ENCODE measurements at regions not wholly inside any gene's neighbourhood (a gene's known extent, or its start where the extent isn't known, plus 50 kb on each side); places are given as distances from the start of the nearest gene placed in this dataset.

DNA sequence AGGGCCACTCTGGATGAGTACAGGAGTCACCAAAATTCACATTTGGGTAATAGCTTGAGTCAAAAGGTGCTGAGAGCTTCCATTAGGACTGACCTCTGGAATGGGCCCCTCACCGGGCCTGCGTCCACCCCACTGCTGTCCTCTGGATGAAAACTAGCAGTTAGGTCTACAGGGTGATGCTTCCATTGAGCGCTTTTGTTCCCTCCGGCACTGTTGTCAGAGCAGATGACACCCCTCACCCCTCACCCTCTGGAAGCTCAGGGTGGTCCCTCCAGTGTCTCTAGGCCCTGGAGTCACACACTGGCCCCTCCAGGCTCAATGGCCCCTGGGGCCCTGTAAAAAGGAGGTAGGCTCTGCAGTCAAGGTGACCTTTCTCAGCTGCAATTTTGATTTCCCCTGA, 187.8 kb upstream of the GPR12 start:
- H3K27ac ChIP-seq, result no peak overlapping the region
- no peak for TF ChIP-seq ZFX (IDR thresholded peaks at IDR 0.05; ENCODE audit: borderline replicate concordance)
- TF ChIP-seq, protein P1, sequence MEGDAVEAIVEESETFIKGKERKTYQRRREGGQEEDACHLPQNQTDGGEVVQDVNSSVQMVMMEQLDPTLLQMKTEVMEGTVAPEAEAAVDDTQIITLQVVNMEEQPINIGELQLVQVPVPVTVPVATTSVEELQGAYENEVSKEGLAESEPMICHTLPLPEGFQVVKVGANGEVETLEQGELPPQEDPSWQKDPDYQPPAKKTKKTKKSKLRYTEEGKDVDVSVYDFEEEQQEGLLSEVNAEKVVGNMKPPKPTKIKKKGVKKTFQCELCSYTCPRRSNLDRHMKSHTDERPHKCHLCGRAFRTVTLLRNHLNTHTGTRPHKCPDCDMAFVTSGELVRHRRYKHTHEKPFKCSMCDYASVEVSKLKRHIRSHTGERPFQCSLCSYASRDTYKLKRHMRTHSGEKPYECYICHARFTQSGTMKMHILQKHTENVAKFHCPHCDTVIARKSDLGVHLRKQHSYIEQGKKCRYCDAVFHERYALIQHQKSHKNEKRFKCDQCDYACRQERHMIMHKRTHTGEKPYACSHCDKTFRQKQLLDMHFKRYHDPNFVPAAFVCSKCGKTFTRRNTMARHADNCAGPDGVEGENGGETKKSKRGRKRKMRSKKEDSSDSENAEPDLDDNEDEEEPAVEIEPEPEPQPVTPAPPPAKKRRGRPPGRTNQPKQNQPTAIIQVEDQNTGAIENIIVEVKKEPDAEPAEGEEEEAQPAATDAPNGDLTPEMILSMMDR (IDR thresholded peaks at IDR 0.05), result no peak

DNA sequence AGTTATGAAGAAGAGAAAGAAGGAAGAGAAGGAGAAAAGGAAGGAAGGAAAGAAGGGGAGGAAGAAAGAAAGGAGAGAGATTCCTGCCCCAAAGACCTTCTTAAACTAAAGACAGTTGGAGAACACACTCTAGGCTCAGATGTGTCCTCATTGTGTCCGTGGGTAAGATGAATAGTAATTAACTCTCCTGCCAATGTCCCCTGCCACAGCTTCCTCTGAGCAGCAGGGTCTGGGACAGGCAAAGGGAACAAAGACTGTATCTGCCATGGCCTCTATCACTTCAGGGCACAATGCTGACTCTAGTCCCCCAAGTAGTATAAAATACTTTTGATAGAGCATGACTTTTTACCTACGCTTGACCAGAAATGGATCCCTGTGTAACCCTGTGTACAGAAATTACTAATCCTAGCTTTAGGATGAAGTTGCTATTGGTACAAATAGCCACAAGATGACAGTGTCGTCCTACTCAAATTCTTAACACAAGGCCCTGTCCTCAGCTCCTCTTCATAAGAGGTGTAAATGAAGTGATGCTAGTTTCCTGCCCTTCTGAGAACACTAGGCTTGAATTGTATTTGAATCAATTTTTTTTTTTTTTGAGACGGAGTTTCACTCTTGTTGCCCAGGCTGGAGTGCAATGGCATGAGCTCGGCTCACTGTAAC, 186.2 kb upstream of the GPR12 start:
- no peak overlapping the region for H3K27ac ChIP-seq

DNA sequence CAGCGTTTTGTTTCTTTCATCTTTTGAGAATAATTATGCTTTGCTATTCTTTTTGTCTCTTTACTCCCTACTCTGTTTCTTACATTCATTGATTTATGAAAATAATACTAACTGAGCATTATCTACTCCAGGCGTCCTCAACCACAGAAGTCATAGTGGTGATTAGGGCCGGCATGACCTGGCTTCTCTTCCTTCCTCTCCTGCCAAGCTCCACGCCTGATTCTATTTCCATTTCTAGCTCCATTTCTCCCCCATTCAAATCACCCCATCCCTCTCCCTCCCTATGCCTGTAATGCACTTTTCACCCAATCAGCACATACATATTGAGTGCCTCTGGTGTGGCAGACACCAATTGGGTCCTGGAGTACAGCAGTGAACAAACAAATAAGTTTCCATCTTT, 183.2 kb upstream of the GPR12 start:
- H3K27ac ChIP-seq, result no peak overlapping the region
- TF ChIP-seq, protein P1 (IDR thresholded peaks at IDR 0.05), result no peak
- no peak for TF ChIP-seq ZFX (IDR thresholded peaks at IDR 0.05; ENCODE audit: borderline replicate concordance)

More for the DNA sequence above, 186.2 kb upstream of the GPR12 start:
- no peak for TF ChIP-seq ZFX (IDR thresholded peaks at IDR 0.05; ENCODE audit: borderline replicate concordance)
- TF ChIP-seq, protein P1 (IDR thresholded peaks at IDR 0.05), result peak; percentile 73

DNA sequence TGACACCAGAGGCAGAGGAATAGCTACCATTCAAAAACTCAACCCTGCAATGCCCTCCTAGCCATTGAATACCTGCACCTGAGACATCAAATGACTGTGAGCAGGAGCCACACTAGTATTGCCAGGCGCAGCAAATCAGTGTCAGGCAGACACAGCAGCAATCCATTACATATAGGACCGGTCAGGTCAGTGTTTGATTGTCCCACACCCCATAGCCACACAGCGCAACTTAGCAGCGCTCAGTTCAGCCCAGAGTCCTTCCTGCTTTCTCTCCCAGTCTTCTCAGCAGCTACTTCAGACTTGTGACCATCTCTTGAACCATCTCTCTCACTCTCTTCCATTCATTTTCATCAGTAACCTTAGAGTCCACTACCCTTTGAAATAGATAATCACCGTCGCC, 181.6 kb upstream of the GPR12 start:
- H3K27ac ChIP-seq, result no peak overlapping the region

DNA sequence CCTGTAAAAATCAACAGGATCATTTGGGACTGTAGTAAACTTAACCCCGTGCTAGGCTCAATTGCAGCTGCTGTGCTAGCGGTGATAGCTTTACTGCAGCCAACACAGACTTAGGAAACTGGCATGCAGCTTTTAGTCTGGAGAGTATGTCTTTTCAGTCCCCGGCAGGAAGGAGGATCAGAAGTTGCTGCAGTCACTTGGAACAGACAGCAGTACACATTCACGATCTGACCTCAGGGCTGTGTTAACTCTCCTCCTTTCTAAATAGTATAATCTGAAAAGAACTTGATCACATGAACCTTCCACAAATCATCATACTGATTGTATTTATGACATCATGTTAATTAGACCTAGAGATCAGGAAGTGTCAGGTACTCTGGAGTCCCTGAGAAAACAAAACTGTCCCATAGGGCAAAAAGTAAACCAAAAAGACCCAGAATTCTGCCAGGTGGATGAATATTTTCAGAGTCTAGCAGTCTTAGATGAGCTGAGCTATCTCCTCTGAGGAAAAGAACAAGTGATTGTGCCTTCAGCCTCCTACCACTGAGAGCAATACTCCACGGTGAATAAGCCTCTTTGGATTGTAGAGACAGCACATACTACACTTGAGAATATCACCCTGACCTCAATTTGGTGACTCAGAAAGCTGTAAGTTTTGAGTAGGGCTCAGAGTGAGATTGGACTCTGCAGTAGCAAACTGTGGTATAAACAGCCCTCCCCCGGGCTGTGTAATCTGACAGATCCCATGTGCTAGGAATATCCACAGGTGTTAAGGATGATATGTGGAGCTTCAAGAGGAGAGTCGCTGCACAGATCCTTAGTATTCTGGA, 181.0 kb upstream of the GPR12 start:
- TF ChIP-seq, protein P1 (IDR thresholded peaks at IDR 0.05), result no peak

More for the DNA sequence above, 181.6 kb upstream of the GPR12 start:
- TF ChIP-seq, protein P1 (IDR thresholded peaks at IDR 0.05), result no peak
- TF ChIP-seq ZFX (IDR thresholded peaks at IDR 0.05; ENCODE audit: borderline replicate concordance), result no peak

DNA sequence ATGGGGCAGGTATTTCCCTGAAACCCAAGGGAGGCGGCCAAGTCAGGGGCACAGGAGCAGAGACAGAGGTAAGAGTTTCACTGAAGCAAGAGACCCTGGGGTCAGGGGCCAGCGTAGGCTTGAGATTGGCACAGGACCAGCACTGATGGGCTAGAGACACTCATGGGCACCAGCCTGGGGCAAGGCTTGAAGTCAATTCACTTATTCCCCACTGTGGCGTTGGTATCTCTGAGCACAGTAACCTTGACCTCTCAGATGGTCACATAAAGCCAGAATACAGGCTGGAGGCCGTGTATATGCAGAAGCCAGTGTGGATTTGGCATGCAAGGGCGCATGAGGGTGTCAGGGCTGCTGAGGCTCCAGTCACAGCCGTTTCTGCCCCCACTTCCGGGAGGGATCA, 173.5 kb upstream of the GPR12 start:
- TF ChIP-seq ZFX (IDR thresholded peaks at IDR 0.05; ENCODE audit: borderline replicate concordance), result no peak
- TF ChIP-seq, protein P1 (IDR thresholded peaks at IDR 0.05), result no peak
- no peak overlapping the region for H3K27ac ChIP-seq

More for the DNA sequence above, 181.0 kb upstream of the GPR12 start:
- H3K27ac ChIP-seq, result no peak overlapping the region

DNA sequence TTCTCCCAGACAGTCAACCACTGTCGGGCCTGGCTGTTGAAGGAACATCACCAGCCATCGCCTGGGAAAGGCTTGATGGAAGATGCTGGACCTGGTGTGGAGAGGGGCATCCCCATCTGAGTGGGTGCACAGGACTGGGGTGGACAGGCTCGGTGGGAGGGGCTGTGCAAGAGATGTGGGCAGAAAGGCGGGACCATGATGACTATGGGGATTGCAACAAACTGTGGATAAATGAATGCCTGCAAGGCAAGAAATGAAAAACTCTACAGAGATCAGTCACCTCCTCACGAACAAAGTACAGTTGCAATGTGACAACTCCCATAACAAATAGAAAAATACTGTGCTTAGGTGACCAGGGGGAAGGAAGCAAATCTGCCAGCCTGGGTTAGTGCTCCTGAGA, 171.9 kb upstream of the GPR12 start:
- H3K27ac ChIP-seq, result no peak overlapping the region
- TF ChIP-seq, protein P1 (IDR thresholded peaks at IDR 0.05), result no peak
- TF ChIP-seq ZFX (IDR thresholded peaks at IDR 0.05; ENCODE audit: borderline replicate concordance), result no peak

All from 22Rv1 (cell line).